ENCODE measurements at regions not wholly inside any gene's neighbourhood (a gene's known extent, or its start where the extent isn't known, plus 50 kb on each side); places are given as distances from the start of the nearest gene placed in this dataset.

DNA sequence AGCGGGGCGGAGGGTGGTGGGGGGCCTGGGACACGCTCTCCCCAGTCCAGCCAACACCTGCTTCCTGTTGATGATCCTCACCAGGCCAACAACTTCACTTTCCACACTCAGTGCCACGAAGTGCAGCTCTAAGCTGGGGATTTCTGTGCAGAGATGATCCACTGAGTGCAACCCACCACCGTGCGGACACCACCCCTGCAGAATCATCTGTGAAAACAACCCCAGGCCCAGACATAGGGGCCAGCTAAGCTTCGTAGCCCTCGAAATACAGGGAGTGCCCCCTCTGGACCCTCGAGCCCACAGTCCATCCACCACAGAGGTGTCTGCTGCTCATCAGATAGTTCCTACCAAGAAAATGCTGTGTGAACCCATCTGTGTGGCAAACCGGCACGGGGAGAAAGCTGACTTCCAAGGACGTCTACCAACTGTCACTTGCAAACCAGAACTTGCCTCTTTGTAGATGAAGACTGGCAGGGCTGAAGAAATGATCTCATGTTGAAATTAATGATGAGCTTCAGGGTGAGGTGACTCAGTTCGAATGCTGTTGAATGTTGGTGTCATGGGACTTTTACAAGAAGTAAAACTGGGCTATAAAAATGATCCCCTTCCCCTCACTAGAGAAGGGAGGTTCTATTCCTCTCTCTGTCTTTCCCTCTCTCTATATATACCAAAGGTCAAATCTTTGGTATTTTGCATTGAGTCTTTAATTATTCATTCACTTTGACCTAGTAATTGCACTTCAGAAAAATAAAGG is 73.4 kb downstream of the MYEOV start:
- H3K9me3 ChIP-seq: no peaks in the 10 kb centered on the region
- no peak overlapping the region for H3K4me3 ChIP-seq (ENCODE audit: low read depth in 2 of 2, low read length in 1 of 2)
- no peak for DNase-seq
- no peaks in the 10 kb centered on the region for H3K79me2 ChIP-seq (ENCODE audit: insufficient read depth)
- TF ChIP-seq RXRA (IDR thresholded peaks at IDR 0.05; ENCODE audit: borderline replicate concordance, low read depth) (no peak), GATA2 (CRISPR knock-in tag; IDR thresholded peaks at IDR 0.05) (no peak), GABPA (IDR thresholded peaks at IDR 0.05; ENCODE audit: low read depth) (no peak), EP300 (IDR thresholded peaks at IDR 0.05; ENCODE audit: borderline replicate concordance in 1 of 2, low read depth in 1 of 2, low read length in 1 of 2) (no peak), CHD2 (IDR thresholded peaks at IDR 0.05; ENCODE audit: low read length, partially characterized antibody) (no peak)
- TF ChIP-seq, protein P1, sequence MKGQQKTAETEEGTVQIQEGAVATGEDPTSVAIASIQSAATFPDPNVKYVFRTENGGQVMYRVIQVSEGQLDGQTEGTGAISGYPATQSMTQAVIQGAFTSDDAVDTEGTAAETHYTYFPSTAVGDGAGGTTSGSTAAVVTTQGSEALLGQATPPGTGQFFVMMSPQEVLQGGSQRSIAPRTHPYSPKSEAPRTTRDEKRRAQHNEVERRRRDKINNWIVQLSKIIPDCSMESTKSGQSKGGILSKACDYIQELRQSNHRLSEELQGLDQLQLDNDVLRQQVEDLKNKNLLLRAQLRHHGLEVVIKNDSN (IDR thresholded peaks at IDR 0.05; ENCODE audit: borderline replicate concordance, low read depth): no peak
- H3F3A ChIP-seq (replicated peaks; ENCODE audit: insufficient read depth): peaks cover 10% of the 10 kb centered on the region
- H2AFZ ChIP-seq (ENCODE audit: low read depth): no peak overlapping the region
- 91% methylated on average over 12 of the region's 13 CpGs for WGBS (ENCODE audit: low lambda C conversion rate)
- ChIA-PET CTCF (no interaction called here), POLR2A (no interaction called here)
- H3K27me3 ChIP-seq (ENCODE audit: insufficient read depth): no peaks in the 10 kb centered on the region
- no peak overlapping the region for H3K4me2 ChIP-seq
- no peaks in the 10 kb centered on the region for H3K9me2 ChIP-seq
- no peak overlapping the region for H3K27ac ChIP-seq (ENCODE audit: low read depth in 2 of 2, low read length in 1 of 2)
- peaks cover 0 to 13% of the 10 kb centered on the region in 2 experiments; a peak in 1 of 4 replicates for H3K4me1 ChIP-seq (ENCODE audit: control insufficient read depth in 1 of 2, insufficient read depth in 2 of 2, low read depth in 1 of 2, low read length in 1 of 2)
- H3K9ac ChIP-seq: no peak overlapping the region
- no peaks in the 10 kb centered on the region for H3K36me3 ChIP-seq (replicated peaks in 1 of 2; ENCODE audit: control insufficient read depth in 1 of 2, insufficient read depth in 2 of 2, low read length in 1 of 2)
- no peaks in the 10 kb centered on the region for H4K20me1 ChIP-seq (ENCODE audit: insufficient read depth)

DNA sequence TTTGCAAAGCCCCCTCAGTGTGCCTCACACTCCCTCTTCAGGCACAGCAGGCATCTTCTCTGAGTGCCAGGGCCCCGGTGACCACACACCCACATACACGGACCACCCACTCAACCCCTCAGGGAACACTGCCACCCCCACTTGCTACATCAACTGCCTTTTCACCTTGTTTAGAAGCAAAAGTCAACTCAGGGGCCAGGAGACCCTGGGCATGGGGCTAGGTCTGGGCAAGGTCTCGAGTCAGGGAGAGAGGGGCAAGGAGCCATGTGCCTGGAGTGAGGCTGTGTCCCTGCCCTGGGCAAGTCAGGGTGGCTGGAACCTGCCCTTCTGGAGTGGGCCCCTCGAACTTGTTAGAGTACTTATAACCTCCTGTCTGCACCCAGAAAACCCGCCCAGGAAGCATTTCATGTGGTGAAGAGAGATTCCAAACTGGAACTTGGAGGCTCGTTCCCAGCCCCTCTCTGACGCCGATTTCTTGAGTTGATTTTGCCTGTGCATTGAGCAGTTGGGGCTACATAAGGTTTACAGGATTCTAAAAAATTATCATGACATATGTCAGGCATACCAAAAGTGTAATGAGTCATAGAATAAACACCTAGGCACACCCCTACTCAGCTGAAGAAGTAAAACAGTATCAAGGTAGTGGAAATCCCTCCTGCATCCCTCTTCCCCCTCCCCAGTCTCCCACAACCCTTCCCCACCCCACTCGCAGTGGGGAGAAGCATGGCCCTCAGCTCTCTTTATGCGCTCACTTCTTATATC is 74.3 kb downstream of the MYEOV start:
- no peak overlapping the region for H3K9ac ChIP-seq
- H3K9me2 ChIP-seq: no peaks in the 10 kb centered on the region
- ChIA-PET CTCF (interaction anchor here (1.7 kb wide), 1 partner anchor 275 kb away, joined by 4 read pairs; no protein-coding TSS in a partner anchor), POLR2A (no interaction called here)
- no peaks in the 10 kb centered on the region for H3K79me2 ChIP-seq (ENCODE audit: insufficient read depth)
- no peaks in the 10 kb centered on the region for H3K27me3 ChIP-seq (ENCODE audit: insufficient read depth)
- peaks cover 0 to 13% of the 10 kb centered on the region in 2 experiments; a peak in 1 of 4 replicates for H3K4me1 ChIP-seq (ENCODE audit: control insufficient read depth in 1 of 2, insufficient read depth in 2 of 2, low read depth in 1 of 2, low read length in 1 of 2)
- H3K4me2 ChIP-seq: no peak overlapping the region
- WGBS (ENCODE audit: low lambda C conversion rate): 95% methylated on average over 10 of the region's 10 CpGs
- no peak overlapping the region for H3K27ac ChIP-seq (ENCODE audit: low read depth in 2 of 2, low read length in 1 of 2)
- H4K20me1 ChIP-seq (ENCODE audit: insufficient read depth): no peaks in the 10 kb centered on the region
- no peaks in the 10 kb centered on the region for H3K36me3 ChIP-seq (replicated peaks in 1 of 2; ENCODE audit: control insufficient read depth in 1 of 2, insufficient read depth in 2 of 2, low read length in 1 of 2)
- H2AFZ ChIP-seq (ENCODE audit: low read depth): no peak overlapping the region
- H3K9me3 ChIP-seq: no peaks in the 10 kb centered on the region
- DNase-seq: no peak
- peaks cover 10% of the 10 kb centered on the region for H3F3A ChIP-seq (replicated peaks; ENCODE audit: insufficient read depth)
- TF ChIP-seq MEF2A (IDR thresholded peaks at IDR 0.05; ENCODE audit: borderline replicate concordance, low read depth) (no peak), NRF1 (IDR thresholded peaks at IDR 0.05; ENCODE audit: low read depth, low read length) (no peak), FOXM1 (IDR thresholded peaks at IDR 0.05; ENCODE audit: low read depth) (no peak), JUND (IDR thresholded peaks at IDR 0.05) (no peak), EP300 (IDR thresholded peaks at IDR 0.05; ENCODE audit: borderline replicate concordance in 1 of 2, low read depth in 1 of 2, low read length in 1 of 2) (no peak), FOSL2 (IDR thresholded peaks at IDR 0.05; ENCODE audit: borderline replicate concordance, low read depth) (no peak), EZH2phosphoT487 (IDR thresholded peaks at IDR 0.05; ENCODE audit: borderline replicate concordance, low read depth) (no peak), ELF1 (IDR thresholded peaks at IDR 0.05) (no peak), NFIC (IDR thresholded peaks at IDR 0.05; ENCODE audit: borderline replicate concordance) (no peak), YY1 (IDR thresholded peaks at IDR 0.05; ENCODE audit: low read depth) (no peak), SMC3 (IDR thresholded peaks at IDR 0.05; ENCODE audit: low read depth, low read length) (no peak), GABPA (IDR thresholded peaks at IDR 0.05; ENCODE audit: low read depth) (no peak), MXI1 (IDR thresholded peaks at IDR 0.05; ENCODE audit: low read depth, low read length) (no peak), TEAD4 (IDR thresholded peaks at IDR 0.05; ENCODE audit: borderline replicate concordance, insufficient read depth) (no peak)
- TF ChIP-seq, protein P2, sequence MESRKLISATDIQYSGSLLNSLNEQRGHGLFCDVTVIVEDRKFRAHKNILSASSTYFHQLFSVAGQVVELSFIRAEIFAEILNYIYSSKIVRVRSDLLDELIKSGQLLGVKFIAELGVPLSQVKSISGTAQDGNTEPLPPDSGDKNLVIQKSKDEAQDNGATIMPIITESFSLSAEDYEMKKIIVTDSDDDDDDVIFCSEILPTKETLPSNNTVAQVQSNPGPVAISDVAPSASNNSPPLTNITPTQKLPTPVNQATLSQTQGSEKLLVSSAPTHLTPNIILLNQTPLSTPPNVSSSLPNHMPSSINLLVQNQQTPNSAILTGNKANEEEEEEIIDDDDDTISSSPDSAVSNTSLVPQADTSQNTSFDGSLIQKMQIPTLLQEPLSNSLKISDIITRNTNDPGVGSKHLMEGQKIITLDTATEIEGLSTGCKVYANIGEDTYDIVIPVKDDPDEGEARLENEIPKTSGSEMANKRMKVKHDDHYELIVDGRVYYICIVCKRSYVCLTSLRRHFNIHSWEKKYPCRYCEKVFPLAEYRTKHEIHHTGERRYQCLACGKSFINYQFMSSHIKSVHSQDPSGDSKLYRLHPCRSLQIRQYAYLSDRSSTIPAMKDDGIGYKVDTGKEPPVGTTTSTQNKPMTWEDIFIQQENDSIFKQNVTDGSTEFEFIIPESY (IDR thresholded peaks at IDR 0.05; ENCODE audit: borderline replicate concordance, low read depth): no peak
- TF ChIP-seq, protein P1 (IDR thresholded peaks at IDR 0.05; ENCODE audit: borderline replicate concordance, low read depth): no peak
- TF ChIP-seq, protein P3, sequence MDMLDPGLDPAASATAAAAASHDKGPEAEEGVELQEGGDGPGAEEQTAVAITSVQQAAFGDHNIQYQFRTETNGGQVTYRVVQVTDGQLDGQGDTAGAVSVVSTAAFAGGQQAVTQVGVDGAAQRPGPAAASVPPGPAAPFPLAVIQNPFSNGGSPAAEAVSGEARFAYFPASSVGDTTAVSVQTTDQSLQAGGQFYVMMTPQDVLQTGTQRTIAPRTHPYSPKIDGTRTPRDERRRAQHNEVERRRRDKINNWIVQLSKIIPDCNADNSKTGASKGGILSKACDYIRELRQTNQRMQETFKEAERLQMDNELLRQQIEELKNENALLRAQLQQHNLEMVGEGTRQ (IDR thresholded peaks at IDR 0.05; ENCODE audit: borderline replicate concordance, low read depth, low read length): no peak
- TF ChIP-seq, protein P4, sequence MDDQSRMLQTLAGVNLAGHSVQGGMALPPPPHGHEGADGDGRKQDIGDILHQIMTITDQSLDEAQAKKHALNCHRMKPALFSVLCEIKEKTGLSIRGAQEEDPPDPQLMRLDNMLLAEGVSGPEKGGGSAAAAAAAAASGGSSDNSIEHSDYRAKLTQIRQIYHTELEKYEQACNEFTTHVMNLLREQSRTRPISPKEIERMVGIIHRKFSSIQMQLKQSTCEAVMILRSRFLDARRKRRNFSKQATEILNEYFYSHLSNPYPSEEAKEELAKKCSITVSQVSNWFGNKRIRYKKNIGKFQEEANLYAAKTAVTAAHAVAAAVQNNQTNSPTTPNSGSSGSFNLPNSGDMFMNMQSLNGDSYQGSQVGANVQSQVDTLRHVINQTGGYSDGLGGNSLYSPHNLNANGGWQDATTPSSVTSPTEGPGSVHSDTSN (IDR thresholded peaks at IDR 0.05): no peak
- H3K4me3 ChIP-seq (ENCODE audit: low read depth in 2 of 2, low read length in 1 of 2): no peak overlapping the region
